Keratinocyte (primary cell): ENCODE measurements at regions not wholly inside any gene's neighbourhood (a gene's known extent, or its start where the extent isn't known, plus 50 kb on each side); places are given as distances from the start of the nearest gene placed in this dataset.

Experiments used
- DNase-seq: peaks from one replicate; pipeline ENCODE4 v3.0.0-alpha.2; 2011; ENCODE audit warnings: low read depth, missing footprints, low spot score
- FAIRE-seq: peaks from 2 replicates; lab custom pipeline; 2011; peaks lifted over from hg19 to GRCh38; lab: Jason Lieb, UNC
- H2AFZ ChIP-seq: 2 replicates; pipeline ENCODE4 v1.6.0; 2012; ENCODE audit warnings: low read length, control low read depth, inconsistent platforms; ENCODE audit not compliant: control insufficient read depth
- H3K27ac ChIP-seq: 2 replicates; pipeline ENCODE4 v1.5.1; 2011; ENCODE audit warnings: low read length; ENCODE audit not compliant: control insufficient read depth, insufficient read depth
- H3K27me3 ChIP-seq: 3 replicates; pipeline ENCODE4 v1.6.0; 2011; ENCODE audit warnings: low read length; ENCODE audit not compliant: control insufficient read depth, insufficient read depth; ENCODE audit errors: extremely low read depth
- H3K36me3 ChIP-seq, 2 experiments: 2 replicates in 1 of 2; 3 replicates in 1 of 2; pipeline ENCODE4 v1.5.1; 2011; ENCODE audit warnings: low read length in 2 of 2, mild to moderate bottlenecking in 1 of 2; ENCODE audit not compliant: control insufficient read depth in 2 of 2, insufficient read depth in 2 of 2; ENCODE audit errors: extremely low read depth in 1 of 2
- H3K4me1 ChIP-seq: 3 replicates; pipeline ENCODE4 v1.5.1; 2011; ENCODE audit warnings: low read length; ENCODE audit not compliant: control insufficient read depth, insufficient read depth; ENCODE audit errors: extremely low read depth
- H3K4me2 ChIP-seq: 3 replicates; pipeline ENCODE4 v1.6.0; 2011; ENCODE audit warnings: low read depth, low read length; ENCODE audit not compliant: control insufficient read depth, insufficient read depth; ENCODE audit errors: extremely low read depth
- H3K4me3 ChIP-seq, 3 experiments: fragments of 200-600 bp in 1 of 3; sonication (generic) in 1 of 3; 2 replicates in 2 of 3; 3 replicates in 1 of 3; pipeline ENCODE4 v1.5.1; 2011 to 2016; ENCODE audit warnings: low read length in 3 of 3, mild to moderate bottlenecking in 3 of 3, control low read depth in 2 of 3, inconsistent platforms in 1 of 3, low read depth in 1 of 3, mixed read lengths in 1 of 3, mixed run types in 1 of 3, moderate library complexity in 1 of 3; ENCODE audit not compliant: control insufficient read depth in 2 of 3, insufficient read depth in 2 of 3; ENCODE audit errors: extremely low read depth in 1 of 3
- H3K79me2 ChIP-seq: 2 replicates; pipeline ENCODE4 v1.6.0; 2012; ENCODE audit warnings: low read length; ENCODE audit not compliant: control insufficient read depth, insufficient read depth
- H3K9ac ChIP-seq: 3 replicates; pipeline ENCODE4 v1.6.0; 2011; ENCODE audit warnings: low read length; ENCODE audit not compliant: control insufficient read depth, insufficient read depth; ENCODE audit errors: extremely low read depth
- H3K9me1 ChIP-seq: 3 replicates; pipeline ENCODE4 v1.6.0; 2011; ENCODE audit warnings: low read length; ENCODE audit not compliant: control insufficient read depth, insufficient read depth; ENCODE audit errors: extremely low read depth
- H3K9me3 ChIP-seq: 2 replicates; pipeline ENCODE4 v1.5.1; 2012; ENCODE audit warnings: low read depth, low read length; ENCODE audit not compliant: control insufficient read depth
- H4K20me1 ChIP-seq: 3 replicates; pipeline ENCODE4 v1.6.0; 2011; ENCODE audit warnings: low read length; ENCODE audit not compliant: control insufficient read depth, insufficient read depth; ENCODE audit errors: extremely low read depth
- CTCF ChIP-seq, 3 experiments: IDR thresholded peaks in 1 of 3; conservative IDR thresholded peaks in 1 of 3; optimal IDR thresholded peaks in 1 of 3; 2 replicates in 2 of 3; 3 replicates in 1 of 3; pipeline versions ENCODE3 to v1.5.1; 2011; ENCODE audit warnings: low read length in 3 of 3, mild to moderate bottlenecking in 3 of 3, moderate library complexity in 2 of 3, control low read depth in 1 of 3, inconsistent platforms in 1 of 3; ENCODE audit not compliant: insufficient read depth in 2 of 3; ENCODE audit errors: extremely low read depth in 1 of 3
- EZH2 ChIP-seq: IDR thresholded peaks from one replicate; pipeline ENCODE4 v1.6.1; 2012; ENCODE audit warnings: inconsistent platforms, mild to moderate bottlenecking, low read length, moderate library complexity
- dilution Hi-C: fragments of 300-500 bp; cut with MboI; formaldehyde crosslinking; loops from one replicate; pipeline ENCODE4 v1.7.0; 2020; ENCODE audit warnings: low sequenced_read_pairs; ENCODE audit not compliant: extremely low pct_ligation_motif_present

- Histone ChIP-seq H3K4me2 (no peak overlapping the region), H3K27me3 (no peaks in the 10 kb centered on the region), H3K79me2 (no peaks in the 10 kb centered on the region), H3K27ac (no peak overlapping the region), H3K9ac (no peak overlapping the region), H2AFZ (no peak overlapping the region), H4K20me1 (no peaks in the 10 kb centered on the region), H3K9me1 (no peaks in the 10 kb centered on the region), H3K9me3 (no peaks in the 10 kb centered on the region), H3K4me1 (peaks cover 26% of the 10 kb centered on the region), H3K4me3 (no peak overlapping the region), H3K36me3 (no peaks in the 10 kb centered on the region)
- DNase-seq (no peak), FAIRE-seq (peak; percentile 49)
- TF ChIP-seq EZH2 (no peak), CTCF (optimal IDR thresholded peaks at IDR 0.05 in 1 of 3, IDR thresholded peaks at IDR 0.05 in 1 of 3, conservative IDR thresholded peaks at IDR 0.05 in 1 of 3; ENCODE audit: extremely low read depth in 1 of 3, insufficient read depth in 2 of 3, low read length in 3 of 3) (peak in 1 of 3 experiments; percentile 8)
- dilution Hi-C loops: no loop called here
Measured at GRCh38 chr5:135662683-135663082, 83.9 kb upstream of the CXCL14 start.

GRCh38 chr5:135662061-135662481 is 83.3 kb upstream of the CXCL14 start:
- Histone ChIP-seq H2AFZ (no peak overlapping the region), H3K4me2 (no peak overlapping the region), H3K27me3 (no peaks in the 10 kb centered on the region), H3K79me2 (no peaks in the 10 kb centered on the region), H3K4me1 (peaks cover 21% of the 10 kb centered on the region), H3K9me1 (no peaks in the 10 kb centered on the region), H3K4me3 (no peak overlapping the region), H3K9ac (no peak overlapping the region), H4K20me1 (no peaks in the 10 kb centered on the region), H3K36me3 (no peaks in the 10 kb centered on the region), H3K9me3 (no peaks in the 10 kb centered on the region), H3K27ac (no peak overlapping the region)
- TF ChIP-seq CTCF (optimal IDR thresholded peaks at IDR 0.05 in 1 of 3, IDR thresholded peaks at IDR 0.05 in 1 of 3, conservative IDR thresholded peaks at IDR 0.05 in 1 of 3; ENCODE audit: extremely low read depth in 1 of 3, insufficient read depth in 2 of 3, low read length in 3 of 3): no peak
- dilution Hi-C loops: no loop called here
- peak; percentile 70 for FAIRE-seq
- no peak for DNase-seq
